A673 (cell line): ENCODE measurements at regions not wholly inside any gene's neighbourhood (a gene's known extent, or its start where the extent isn't known, plus 50 kb on each side); places are given as distances from the start of the nearest gene placed in this dataset.

Experiments
- CTCF ChIP-seq: fragments of 300-800, 200-600 bp; sonication (generic); conservative IDR thresholded peaks from 2 replicates; pipeline ENCODE4 v1.5.1; 2017; ENCODE audit warnings: low read depth, mild to moderate bottlenecking, antibody characterized with exemption, low read length, moderate library complexity, mixed read lengths
- EZH2 ChIP-seq: fragments of 200-600 bp; sonication (generic); IDR thresholded peaks from 2 replicates; pipeline ENCODE4 v1.6.1; 2017; ENCODE audit warnings: borderline replicate concordance, low read depth, mild to moderate bottlenecking, mixed read lengths, antibody characterized with exemption, low read length; ENCODE audit not compliant: poor library complexity, severe bottlenecking

- TF ChIP-seq CTCF (no peak), EZH2 (no peak)
Measured at GRCh38 chr20:21781446-21782075, 76.1 kb downstream of the PAX1 start.
